CD4-positive, alpha-beta T cell treated with Interferon gamma for 1 hour (primary cell): ENCODE measurements at regions not wholly inside any gene's neighbourhood (a gene's known extent, or its start where the extent isn't known, plus 50 kb on each side); places are given as distances from the start of the nearest gene placed in this dataset.
"Not testable (repeated sequence)": the region's sequence is repeated elsewhere in the genome, so short reads cannot be mapped to it uniquely, and the experiment has no call there.

Experiments used
- DNase-seq: peaks from one replicate; pipeline ENCODE4 v3.0.0-alpha.2; 2020

DNA sequence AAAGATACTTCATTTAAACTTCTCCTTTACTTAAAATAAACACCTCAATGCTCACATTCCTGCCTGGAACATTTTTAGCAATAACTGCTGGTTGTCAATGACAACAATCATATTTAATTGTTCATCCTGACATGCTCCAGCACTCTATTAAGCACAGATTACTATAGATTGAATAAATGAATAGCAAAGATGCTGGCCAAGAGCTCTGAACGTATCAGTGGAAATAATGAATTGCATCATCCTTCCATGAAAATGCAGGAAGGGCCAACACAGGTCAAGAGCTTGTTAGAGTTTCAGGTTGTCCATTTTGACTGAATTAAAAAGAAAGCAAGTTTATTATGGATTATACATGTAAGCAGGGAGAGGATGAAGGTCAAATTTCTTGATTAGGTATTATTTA is 994.0 kb downstream of the TSN start:
- no peak for DNase-seq

- DNase-seq = no peak
Observed at GRCh38 chr2:122750095-122750494, 994.6 kb downstream of the TSN start.

- no peak for DNase-seq
Observed at GRCh38 chr2:122750808-122751207, 995.4 kb downstream of the TSN start.

DNA sequence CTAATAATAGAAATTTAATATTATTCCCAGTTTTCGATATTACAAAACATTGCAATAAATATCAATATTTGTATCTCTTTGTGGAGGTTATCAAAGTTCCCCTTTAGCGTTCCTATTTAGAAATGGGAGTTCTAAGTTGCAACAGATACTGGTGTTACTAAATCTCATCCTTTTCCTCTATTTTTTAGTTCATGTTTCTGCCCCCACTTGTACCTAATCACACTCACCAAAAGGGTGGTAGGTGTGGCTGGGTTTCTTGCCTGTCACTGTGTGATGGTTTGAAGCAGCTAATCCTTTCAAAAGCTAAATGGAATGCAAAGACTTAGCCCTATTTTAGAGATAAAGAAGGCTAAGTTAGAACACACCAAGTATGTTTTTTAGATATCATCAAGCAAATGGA is 997.9 kb downstream of the TSN start:
- no peak for DNase-seq

DNA sequence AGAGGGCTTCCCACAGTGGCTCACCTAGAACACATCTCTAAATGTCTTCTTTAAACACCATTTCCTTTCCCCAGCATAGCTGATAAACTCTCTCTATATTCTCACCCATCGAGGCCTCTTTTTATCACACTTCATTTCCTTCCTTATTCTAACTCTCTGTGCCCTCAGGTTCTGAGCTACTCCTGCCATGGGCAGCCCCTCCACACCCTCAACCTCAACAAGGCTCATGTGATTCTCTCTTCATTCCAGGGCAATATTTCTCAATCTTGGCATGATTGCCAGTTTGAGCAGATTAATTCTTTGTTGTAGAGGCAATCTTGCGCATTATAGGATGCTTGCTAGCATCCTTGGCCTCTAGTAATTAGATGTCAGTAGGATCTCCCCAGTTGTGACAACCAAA is 999.1 kb downstream of the TSN start:
- no peak for DNase-seq

DNA sequence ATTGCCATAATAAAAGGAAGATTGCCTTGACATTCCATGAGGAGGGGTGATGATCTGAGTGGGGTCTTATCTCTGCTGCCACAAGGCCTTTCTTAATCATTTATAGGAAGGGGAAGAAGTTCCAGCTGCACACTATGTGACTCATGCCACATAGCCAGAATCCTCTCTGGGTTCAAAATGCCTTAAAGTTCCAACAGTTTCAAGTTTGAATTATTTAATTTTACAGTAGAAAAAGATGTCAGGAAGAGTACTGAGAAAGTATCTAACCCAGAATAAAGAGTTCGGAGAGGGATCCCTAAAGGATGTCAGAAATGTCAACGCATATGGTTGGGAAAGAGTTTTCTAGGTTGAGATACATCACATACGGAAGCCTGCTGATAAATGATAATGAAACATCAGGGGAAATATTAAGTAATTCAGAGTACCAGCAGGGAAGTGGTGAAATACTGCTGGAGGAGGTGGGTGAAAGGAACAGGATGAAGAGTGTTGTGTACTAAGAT is 999.9 kb downstream of the TSN start:
- no peak for DNase-seq

DNA sequence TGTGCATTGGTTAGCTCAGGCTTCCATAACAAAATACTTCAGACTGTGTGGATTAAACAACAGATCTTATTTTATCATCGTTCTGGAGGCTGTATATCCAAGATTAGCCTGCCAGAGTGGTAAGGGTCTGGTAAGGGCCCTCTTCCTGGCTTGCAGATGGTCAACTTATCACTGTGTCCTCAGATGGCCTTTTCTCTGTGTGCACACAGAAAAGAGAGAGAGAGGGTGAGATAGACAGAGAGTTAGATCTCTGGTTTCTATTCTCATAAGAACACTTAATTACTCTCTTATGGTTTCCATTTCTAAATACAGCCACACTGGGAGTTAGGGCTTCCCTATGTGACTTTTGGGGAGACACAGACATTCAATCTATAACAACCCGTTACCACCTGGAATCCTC is 1003.5 kb downstream of the TSN start:
- DNase-seq = no peak

DNA sequence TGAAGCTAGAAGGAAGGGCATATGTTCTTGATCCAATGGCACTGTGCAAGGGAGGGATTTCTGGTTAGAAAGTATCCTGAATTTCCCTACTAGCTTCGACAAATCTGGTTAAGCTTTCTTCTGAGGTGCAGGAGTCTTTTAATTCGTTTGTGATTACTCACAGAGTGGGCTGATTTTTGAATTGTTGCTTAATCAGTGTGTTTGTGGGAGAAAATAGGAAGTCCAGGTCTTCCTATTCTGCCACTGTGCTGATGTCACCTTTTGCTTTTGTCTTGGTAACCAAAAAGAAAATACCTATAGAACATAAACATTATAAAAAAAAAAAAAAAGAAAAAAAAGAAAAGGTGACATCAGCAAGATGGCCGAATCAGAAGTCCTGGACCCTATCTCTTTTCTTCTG is 1008.6 kb downstream of the TSN start:
- DNase-seq = no peak

DNA sequence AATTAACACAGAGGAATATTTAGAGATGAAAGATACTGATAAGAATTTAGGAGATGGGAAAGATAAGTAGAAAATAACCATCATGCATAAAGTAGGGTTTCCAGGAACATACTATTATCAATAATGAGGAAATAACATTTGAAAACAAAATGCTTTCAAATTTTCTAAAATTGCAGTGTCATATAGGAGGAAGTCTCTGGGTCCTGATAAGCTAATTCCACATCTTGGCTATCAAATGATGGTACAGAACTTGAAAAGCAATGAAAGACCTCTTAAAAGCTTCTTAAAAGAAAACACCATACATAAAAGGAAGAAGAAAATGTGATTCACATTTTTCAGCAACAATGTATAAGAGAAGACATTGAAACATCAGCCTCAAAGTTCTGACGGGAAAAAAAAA is 1024.8 kb downstream of the TSN start:
- no peak for DNase-seq

DNA sequence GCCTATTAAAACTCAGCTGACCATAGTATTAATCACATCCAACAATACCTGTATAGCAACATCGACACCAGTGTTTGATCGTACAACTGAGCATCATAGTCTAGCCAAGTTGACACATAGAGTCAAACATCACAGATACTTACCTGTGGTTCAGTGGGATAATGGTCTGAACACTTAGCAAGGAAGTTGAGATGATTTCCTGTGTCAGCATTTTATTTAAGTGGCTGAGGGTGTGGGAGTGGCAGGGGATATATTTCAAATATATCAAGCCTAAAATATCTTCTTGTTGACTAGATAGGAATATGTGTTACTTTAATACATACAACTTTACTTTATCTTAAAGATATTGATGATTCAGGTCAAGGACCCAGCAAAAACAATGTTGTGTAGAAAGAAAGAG is 1038.6 kb downstream of the TSN start:
- no peak for DNase-seq

DNA sequence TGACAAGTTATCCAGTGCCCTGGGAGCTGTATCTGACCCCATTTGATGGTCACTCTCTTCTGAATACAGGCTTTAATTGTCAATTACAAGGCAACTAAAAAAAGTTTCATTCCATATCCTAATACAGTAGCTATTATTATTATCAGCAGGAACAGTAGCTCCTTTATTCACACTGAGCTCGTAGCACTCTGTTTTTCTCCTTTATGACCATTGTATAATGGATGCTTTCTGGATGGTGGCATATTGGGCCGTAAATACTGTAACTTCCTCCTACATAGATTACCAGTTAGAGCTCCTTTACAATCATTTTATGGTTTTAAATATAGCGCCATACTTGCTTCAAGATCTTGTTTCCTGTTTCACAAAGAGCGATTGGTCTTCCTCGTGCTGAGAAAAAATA is 1040.3 kb downstream of the TSN start:
- DNase-seq = no peak

DNA sequence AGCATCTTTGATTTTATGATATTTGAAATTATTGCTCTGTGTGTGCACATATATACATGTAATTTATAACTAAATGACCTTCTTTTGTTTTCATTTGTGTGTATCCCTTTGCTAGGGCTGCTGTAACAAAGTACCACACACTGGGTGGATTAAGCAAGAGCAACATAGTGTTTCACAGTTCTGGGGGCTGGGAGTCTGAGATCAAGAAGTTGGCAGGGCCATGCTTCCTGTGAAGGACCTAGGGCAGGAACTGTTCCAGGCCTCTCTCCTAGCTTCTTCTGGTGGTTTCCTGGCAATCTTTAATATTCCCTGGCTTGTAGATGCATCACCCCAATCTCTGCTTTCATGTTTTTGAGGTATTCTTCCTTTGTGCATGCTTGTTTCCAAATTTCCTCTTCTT is 1043.9 kb downstream of the TSN start:
- DNase-seq = no peak

GRCh38 chr2:122800781-122801180 is 1045.3 kb downstream of the TSN start:
- no peak for DNase-seq

- no peak for DNase-seq
Observed at GRCh38 chr2:122804494-122804893, 1049.0 kb downstream of the TSN start.

DNA sequence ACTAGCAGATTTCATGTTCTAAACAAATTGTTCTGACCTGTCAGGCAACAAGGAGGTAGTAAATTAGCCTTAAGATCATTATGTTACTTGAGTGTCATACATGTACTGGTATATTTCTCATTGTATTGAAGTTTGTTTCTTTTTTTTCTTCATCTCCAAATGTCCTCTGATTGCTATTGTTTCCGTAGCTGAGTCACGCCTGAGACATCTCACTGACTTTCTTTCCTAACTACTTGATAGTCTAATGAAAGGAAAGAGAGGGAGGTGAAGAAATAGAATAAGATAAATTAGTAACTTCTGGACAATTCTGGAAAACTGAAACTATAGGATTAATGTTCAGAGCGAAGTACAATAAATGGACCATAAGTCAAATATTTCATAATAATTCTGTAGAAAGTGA is 1049.9 kb downstream of the TSN start:
- DNase-seq = no peak

DNA sequence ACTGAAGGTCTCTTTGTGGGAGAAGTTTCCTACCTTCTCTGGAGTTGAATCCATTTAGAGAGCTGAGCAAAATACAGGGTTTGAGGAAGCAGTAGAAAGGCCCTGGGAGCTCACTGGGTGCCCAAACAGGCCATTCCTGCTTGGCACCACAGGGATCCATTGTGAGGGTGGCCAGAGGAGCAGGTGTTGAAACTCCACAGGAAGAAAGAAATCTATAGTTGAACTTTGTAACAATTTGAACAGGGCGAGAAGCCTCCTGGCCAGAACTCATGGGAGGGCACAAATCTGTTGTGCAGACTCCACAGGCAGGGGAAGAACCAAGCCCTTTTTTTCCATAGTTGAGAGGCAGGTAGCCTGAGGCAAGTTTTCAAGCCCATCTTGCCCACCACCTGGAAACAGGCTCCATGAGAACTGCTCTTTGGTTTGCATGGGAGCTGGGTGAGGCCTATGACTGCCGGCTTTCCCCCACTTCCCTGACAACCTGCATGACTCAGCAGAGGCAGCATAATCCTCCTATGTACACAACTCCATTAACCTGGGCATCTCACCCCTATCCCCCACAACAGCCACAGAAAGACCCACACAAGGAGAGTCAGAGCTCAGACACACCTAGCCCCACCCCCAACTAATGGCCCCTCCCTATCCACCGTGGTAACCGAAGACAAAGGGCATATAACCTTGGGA is 1053.0 kb downstream of the TSN start:
- no peak for DNase-seq

- DNase-seq = not testable (repeated sequence)
Observed at GRCh38 chr2:122812214-122812613, 1056.8 kb downstream of the TSN start.

- DNase-seq = no peak
Observed at GRCh38 chr2:122815120-122815519, 1059.7 kb downstream of the TSN start.

DNA sequence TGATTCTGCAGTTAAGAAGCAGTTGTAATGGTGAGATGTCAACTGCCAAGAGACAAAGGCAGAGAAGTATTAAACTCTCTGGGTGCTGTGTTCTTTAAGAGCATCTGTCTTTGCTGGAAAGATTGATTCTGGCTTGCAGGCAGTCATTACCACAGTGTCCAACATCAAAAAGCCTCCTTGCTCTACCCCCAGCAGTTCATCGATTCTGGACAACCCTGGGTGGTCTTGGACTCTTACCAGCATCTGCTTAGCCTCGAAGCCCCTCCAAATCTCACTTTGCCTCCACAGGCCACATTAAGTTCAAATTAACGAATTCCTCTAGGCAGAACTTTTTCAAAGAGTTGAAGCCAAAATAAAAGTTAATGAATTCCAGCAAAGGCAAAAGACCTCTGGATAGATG is 1061.4 kb downstream of the TSN start:
- no peak for DNase-seq

GRCh38 chr2:122822319-122822718 is 1066.9 kb downstream of the TSN start:
- no peak for DNase-seq

DNA sequence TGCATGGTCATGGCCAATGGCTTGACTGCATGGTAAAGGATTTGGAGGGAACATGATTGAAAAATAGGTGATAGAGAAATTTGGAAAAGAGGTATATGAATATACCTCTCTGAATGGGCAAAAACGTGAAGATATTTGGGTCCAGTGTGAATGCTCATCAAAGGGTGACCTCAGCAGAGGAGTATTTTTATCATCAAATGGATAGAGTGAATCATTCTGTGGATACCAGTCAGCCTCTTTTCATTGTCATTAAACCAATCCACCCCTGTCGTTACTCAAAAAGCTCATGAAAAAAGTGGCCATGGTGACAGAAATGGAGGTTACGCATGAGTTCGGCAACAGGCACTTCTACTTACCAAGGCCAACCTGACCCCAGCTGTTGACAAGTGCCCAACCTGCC is 1074.7 kb downstream of the TSN start:
- no peak for DNase-seq

- DNase-seq = no peak
Observed at GRCh38 chr2:122831649-122832048, 1076.2 kb downstream of the TSN start.

DNA sequence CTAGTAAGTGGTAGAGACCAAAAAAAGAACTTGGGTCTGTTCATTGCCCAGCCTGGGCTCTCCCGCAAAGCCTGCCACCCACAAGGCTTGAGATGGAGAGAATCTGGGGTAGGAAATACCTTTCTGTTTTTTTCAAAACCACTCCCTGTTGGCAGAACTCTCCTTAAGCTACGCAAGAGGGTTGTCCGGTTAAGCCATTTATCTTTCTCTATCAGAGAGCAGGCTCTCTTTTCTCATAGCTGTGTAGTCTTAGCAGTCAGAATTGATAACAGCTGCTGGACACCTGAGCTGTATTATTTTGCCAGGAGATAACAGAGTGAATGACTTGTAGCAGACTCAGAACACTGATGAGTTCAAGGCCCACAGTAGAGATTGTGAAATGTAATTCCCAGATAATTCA is 1088.1 kb downstream of the TSN start:
- no peak for DNase-seq

DNA sequence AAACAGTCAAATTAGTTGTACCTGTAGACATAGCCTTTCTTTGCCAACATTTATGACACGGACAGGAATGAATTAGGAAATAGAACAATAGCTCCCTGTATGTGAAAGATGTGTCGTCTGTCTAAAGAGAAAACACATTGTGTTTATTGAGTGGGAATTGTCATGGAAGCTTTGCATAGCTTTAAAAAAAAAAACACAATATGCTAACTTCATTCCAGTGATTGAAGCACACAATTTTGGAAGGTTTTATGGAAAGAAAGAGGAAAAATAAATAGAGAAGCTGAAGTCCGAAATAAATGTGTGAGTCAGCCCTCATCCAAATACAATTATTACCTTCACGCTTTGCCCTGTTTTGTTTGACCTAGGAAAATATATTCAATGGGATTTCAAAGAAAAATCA is 1095.7 kb downstream of the TSN start:
- no peak for DNase-seq

GRCh38 chr2:122851972-122852531 is 1096.6 kb downstream of the TSN start:
- DNase-seq = no peak
